ENCODE measurements at regions not wholly inside any gene's neighbourhood (a gene's known extent, or its start where the extent isn't known, plus 50 kb on each side); places are given as distances from the start of the nearest gene placed in this dataset.

DNA sequence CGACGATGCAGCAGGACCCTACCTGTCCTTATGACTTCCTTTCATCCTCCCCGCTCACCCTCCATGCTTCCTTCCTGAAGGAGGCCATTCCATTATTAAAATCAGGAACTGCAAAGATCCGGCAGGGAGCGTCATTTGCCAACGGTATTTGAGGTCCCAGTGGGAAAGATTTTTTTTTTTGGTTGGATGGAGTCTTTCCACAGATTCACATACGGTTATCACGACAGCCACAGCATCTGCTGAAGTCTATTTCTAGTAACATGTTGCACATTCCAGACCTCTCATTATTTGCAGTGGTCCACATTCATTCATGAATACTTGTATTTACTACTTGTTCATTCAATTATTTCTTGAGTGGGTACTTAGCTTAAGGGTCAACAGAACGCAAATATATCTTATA lies 94.7 kb upstream of the LYZL2 start:
- H3K36me3 ChIP-seq (ENCODE audit: control insufficient read depth, insufficient read depth, low read length), result no peaks in the 10 kb centered on the region
- H3K9ac ChIP-seq (ENCODE audit: insufficient read depth, low read length), result no peak overlapping the region
- no peaks in the 10 kb centered on the region for H3K79me2 ChIP-seq (ENCODE audit: control insufficient read depth, insufficient read depth, low read length)
- no peaks in the 10 kb centered on the region for H3K27me3 ChIP-seq (ENCODE audit: control insufficient read depth, insufficient read depth, low read length)
- H3K4me2 ChIP-seq (ENCODE audit: extremely low read depth, insufficient read depth, low read length), result no peak overlapping the region
- H3K27ac ChIP-seq (ENCODE audit: insufficient read depth, low read length), result no peak overlapping the region
- H3K4me3 ChIP-seq (replicated peaks in 1 of 4; ENCODE audit: control extremely low read depth in 1 of 4, insufficient read depth in 1 of 4, low read depth in 3 of 4, low read length in 4 of 4), result no peak overlapping the region
- no peak overlapping the region for H2AFZ ChIP-seq (ENCODE audit: low read length)
- H3K4me1 ChIP-seq (ENCODE audit: control insufficient read depth, extremely low read depth, insufficient read depth, low read length), result peaks cover 2% of the 10 kb centered on the region
- DNase-seq (ENCODE audit: low read depth in 2 of 2), result no peak
- TF ChIP-seq, protein P1, sequence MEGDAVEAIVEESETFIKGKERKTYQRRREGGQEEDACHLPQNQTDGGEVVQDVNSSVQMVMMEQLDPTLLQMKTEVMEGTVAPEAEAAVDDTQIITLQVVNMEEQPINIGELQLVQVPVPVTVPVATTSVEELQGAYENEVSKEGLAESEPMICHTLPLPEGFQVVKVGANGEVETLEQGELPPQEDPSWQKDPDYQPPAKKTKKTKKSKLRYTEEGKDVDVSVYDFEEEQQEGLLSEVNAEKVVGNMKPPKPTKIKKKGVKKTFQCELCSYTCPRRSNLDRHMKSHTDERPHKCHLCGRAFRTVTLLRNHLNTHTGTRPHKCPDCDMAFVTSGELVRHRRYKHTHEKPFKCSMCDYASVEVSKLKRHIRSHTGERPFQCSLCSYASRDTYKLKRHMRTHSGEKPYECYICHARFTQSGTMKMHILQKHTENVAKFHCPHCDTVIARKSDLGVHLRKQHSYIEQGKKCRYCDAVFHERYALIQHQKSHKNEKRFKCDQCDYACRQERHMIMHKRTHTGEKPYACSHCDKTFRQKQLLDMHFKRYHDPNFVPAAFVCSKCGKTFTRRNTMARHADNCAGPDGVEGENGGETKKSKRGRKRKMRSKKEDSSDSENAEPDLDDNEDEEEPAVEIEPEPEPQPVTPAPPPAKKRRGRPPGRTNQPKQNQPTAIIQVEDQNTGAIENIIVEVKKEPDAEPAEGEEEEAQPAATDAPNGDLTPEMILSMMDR (conservative IDR thresholded peaks at IDR 0.05 in 1 of 2, IDR thresholded peaks at IDR 0.05 in 1 of 2; ENCODE audit: low read depth in 1 of 2, low read length in 2 of 2), result no peak
- no peak for TF ChIP-seq EZH2 (IDR thresholded peaks at IDR 0.05; ENCODE audit: low read length, missing control alignments)
- H4K20me1 ChIP-seq (ENCODE audit: control insufficient read depth, extremely low read depth, insufficient read depth, low read length), result no peaks in the 10 kb centered on the region
- no peaks in the 10 kb centered on the region for H3K9me3 ChIP-seq (ENCODE audit: control insufficient read depth, insufficient read depth, low read depth, low read length)

DNA sequence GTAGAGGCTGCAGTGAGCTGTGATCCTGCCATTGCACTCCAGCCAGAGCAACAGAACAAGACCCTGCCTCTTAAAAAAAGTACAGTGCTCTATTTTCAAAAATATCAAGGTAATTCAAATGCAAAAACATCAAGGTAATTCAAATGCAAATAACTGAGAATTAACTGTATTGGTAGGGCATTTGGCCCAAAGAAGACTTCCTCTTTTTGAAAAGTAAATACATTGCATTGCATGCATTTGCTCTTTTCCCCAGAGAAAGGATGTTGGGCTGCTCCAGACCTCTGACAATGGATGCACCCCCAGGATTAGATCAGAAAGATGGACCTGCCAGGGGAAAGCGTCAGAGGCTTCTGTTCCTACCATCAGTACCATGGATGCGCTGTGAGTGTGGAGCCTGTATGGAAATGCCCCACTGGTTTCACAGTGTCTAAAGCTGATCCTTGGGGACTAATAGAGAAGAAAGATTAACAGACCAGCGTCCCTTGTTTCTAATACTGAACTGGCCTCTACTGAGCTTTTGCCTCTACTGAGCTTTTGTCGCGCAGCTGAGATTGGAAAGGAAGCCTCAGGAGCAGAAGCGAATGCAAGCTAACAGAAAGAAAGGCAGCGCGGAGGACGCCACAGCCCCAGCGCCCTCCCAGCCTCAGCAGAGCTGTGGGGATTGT lies 93.5 kb upstream of the LYZL2 start:
- TF ChIP-seq, protein P1 (conservative IDR thresholded peaks at IDR 0.05 in 1 of 2, IDR thresholded peaks at IDR 0.05 in 1 of 2; ENCODE audit: low read depth in 1 of 2, low read length in 2 of 2), result no peak
- no peak for TF ChIP-seq EZH2 (IDR thresholded peaks at IDR 0.05; ENCODE audit: low read length, missing control alignments)
- no peak overlapping the region for H3K4me2 ChIP-seq (ENCODE audit: extremely low read depth, insufficient read depth, low read length)
- no peak overlapping the region for H3K27ac ChIP-seq (ENCODE audit: insufficient read depth, low read length)
- DNase-seq (ENCODE audit: low read depth in 2 of 2), result no peak
- H3K9me3 ChIP-seq (ENCODE audit: control insufficient read depth, insufficient read depth, low read depth, low read length), result no peaks in the 10 kb centered on the region
- H3K27me3 ChIP-seq (ENCODE audit: control insufficient read depth, insufficient read depth, low read length), result no peaks in the 10 kb centered on the region
- H3K4me3 ChIP-seq (replicated peaks in 1 of 4; ENCODE audit: control extremely low read depth in 1 of 4, insufficient read depth in 1 of 4, low read depth in 3 of 4, low read length in 4 of 4), result no peak overlapping the region
- no peaks in the 10 kb centered on the region for H4K20me1 ChIP-seq (ENCODE audit: control insufficient read depth, extremely low read depth, insufficient read depth, low read length)
- H3K36me3 ChIP-seq (ENCODE audit: control insufficient read depth, insufficient read depth, low read length), result no peaks in the 10 kb centered on the region
- no peaks in the 10 kb centered on the region for H3K79me2 ChIP-seq (ENCODE audit: control insufficient read depth, insufficient read depth, low read length)
- H3K9ac ChIP-seq (ENCODE audit: insufficient read depth, low read length), result no peak overlapping the region
- peaks cover 2% of the 10 kb centered on the region for H3K4me1 ChIP-seq (ENCODE audit: control insufficient read depth, extremely low read depth, insufficient read depth, low read length)
- no peak overlapping the region for H2AFZ ChIP-seq (ENCODE audit: low read length)

DNA sequence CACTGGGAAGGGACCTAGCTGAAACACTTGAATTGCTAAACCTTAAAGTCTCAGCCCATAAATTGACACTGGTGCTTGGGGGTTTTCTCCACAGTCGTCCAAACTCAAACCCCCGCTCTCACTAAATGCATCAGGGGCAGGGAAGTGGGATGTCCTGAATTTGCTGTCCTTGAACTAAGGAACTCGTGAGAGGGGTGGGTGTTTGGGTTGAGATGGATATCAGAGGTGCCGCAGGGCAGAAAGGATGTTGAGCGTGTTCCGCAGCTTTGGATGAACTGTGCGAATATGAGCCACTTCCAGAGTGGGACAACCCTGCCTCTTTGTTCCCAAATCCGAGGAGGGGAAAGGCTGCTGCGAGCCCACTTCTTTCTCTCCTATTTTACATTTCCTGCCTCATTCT lies 90.3 kb upstream of the LYZL2 start:
- H3K9ac ChIP-seq (ENCODE audit: insufficient read depth, low read length), result no peak overlapping the region
- TF ChIP-seq EZH2 (IDR thresholded peaks at IDR 0.05; ENCODE audit: low read length, missing control alignments), result no peak
- TF ChIP-seq, protein P1 (conservative IDR thresholded peaks at IDR 0.05 in 1 of 2, IDR thresholded peaks at IDR 0.05 in 1 of 2; ENCODE audit: low read depth in 1 of 2, low read length in 2 of 2), result no peak
- no peaks in the 10 kb centered on the region for H3K4me1 ChIP-seq (ENCODE audit: control insufficient read depth, extremely low read depth, insufficient read depth, low read length)
- H2AFZ ChIP-seq (ENCODE audit: low read length), result no peak overlapping the region
- H3K9me3 ChIP-seq (ENCODE audit: control insufficient read depth, insufficient read depth, low read depth, low read length), result no peaks in the 10 kb centered on the region
- no peaks in the 10 kb centered on the region for H4K20me1 ChIP-seq (ENCODE audit: control insufficient read depth, extremely low read depth, insufficient read depth, low read length)
- H3K4me2 ChIP-seq (ENCODE audit: extremely low read depth, insufficient read depth, low read length), result no peak overlapping the region
- no peak overlapping the region for H3K27ac ChIP-seq (ENCODE audit: insufficient read depth, low read length)
- no peak for DNase-seq (ENCODE audit: low read depth in 2 of 2)
- H3K36me3 ChIP-seq (ENCODE audit: control insufficient read depth, insufficient read depth, low read length), result no peaks in the 10 kb centered on the region
- H3K4me3 ChIP-seq (replicated peaks in 1 of 4; ENCODE audit: control extremely low read depth in 1 of 4, insufficient read depth in 1 of 4, low read depth in 3 of 4, low read length in 4 of 4), result no peak overlapping the region
- no peaks in the 10 kb centered on the region for H3K79me2 ChIP-seq (ENCODE audit: control insufficient read depth, insufficient read depth, low read length)
- no peaks in the 10 kb centered on the region for H3K27me3 ChIP-seq (ENCODE audit: control insufficient read depth, insufficient read depth, low read length)
